Liver (tissue), 8 donors: ENCODE measurements at regions not wholly inside any gene's neighbourhood (a gene's known extent, or its start where the extent isn't known, plus 50 kb on each side); places are given as distances from the start of the nearest gene placed in this dataset.

Source experiments
- DNase-seq: peaks from one replicate; pipeline ENCODE4 v3.0.0-alpha.2; 2017; ENCODE audit warnings: low spot score
- H3K27ac ChIP-seq, 2 donors: one replicate each; pipeline ENCODE4 v1.7.0; 2013; ENCODE audit warnings: inconsistent platforms in 2 of 2, low read length in 2 of 2, control low read depth in 1 of 2, low read depth in 1 of 2, mild to moderate bottlenecking in 1 of 2
- H3K27me3 ChIP-seq, 4 donors: one replicate each; pipeline versions ENCODE4 v1.6.1 to v1.7.0; 2013; ENCODE audit warnings: low read length in 3 of 4, inconsistent platforms in 1 of 4, mild to moderate bottlenecking in 1 of 4, moderate library complexity in 1 of 4; ENCODE audit not compliant: control insufficient read depth in 4 of 4, insufficient read depth in 4 of 4
- H3K36me3 ChIP-seq, 4 donors: one replicate each; pipeline versions ENCODE4 v1.6.1 to v1.7.0; 2013; ENCODE audit warnings: low read length in 3 of 4, mild to moderate bottlenecking in 3 of 4, low read depth in 1 of 4, moderate library complexity in 1 of 4; ENCODE audit not compliant: control insufficient read depth in 4 of 4, insufficient read depth in 3 of 4
- H3K4me1 ChIP-seq, 4 donors: one replicate each; pipeline versions ENCODE4 v1.6.1 to v1.7.0; 2013; ENCODE audit warnings: low read length in 3 of 4, mild to moderate bottlenecking in 3 of 4, moderate library complexity in 1 of 4; ENCODE audit not compliant: control insufficient read depth in 4 of 4, insufficient read depth in 4 of 4
- H3K4me3 ChIP-seq, 3 donors: one replicate each; pipeline versions ENCODE4 v1.6.1 to v1.7.0; 2013; ENCODE audit warnings: low read length in 3 of 3, control low read depth in 1 of 3, low read depth in 1 of 3, mild to moderate bottlenecking in 1 of 3
- H3K9ac ChIP-seq, 2 donors: one replicate each; pipeline ENCODE4 v1.7.0; 2013; ENCODE audit warnings: low read length in 2 of 2, mild to moderate bottlenecking in 2 of 2, moderate library complexity in 2 of 2, control low read depth in 1 of 2, low read depth in 1 of 2
- H3K9me3 ChIP-seq, 4 donors: one replicate each; pipeline versions ENCODE4 v1.6.1 to v1.7.0; 2013; ENCODE audit warnings: low read length in 3 of 4; ENCODE audit not compliant: control insufficient read depth in 4 of 4
- EGR1 ChIP-seq, 2 donors: IDR thresholded peaks; 2 replicates each; pipeline ENCODE4 v1.6.1; 2016 to 2018; ENCODE audit warnings: antibody characterized with exemption in 2 of 2, low read depth in 2 of 2
- FOXA1 ChIP-seq: IDR thresholded peaks from 2 replicates; pipeline ENCODE4 v1.6.1; 2016; ENCODE audit warnings: antibody characterized with exemption
- FOXA2 ChIP-seq: IDR thresholded peaks from 2 replicates; pipeline ENCODE4 v1.6.1; 2016; ENCODE audit warnings: antibody characterized with exemption
- GABPA ChIP-seq, 2 donors: IDR thresholded peaks in 1 of 2; conservative IDR thresholded peaks in 1 of 2; 2 replicates each; pipeline ENCODE4 v1.6.1; 2016; ENCODE audit warnings: antibody characterized with exemption in 2 of 2, mild to moderate bottlenecking in 1 of 2, moderate library complexity in 1 of 2
- HNF4G ChIP-seq: IDR thresholded peaks from 2 replicates; pipeline ENCODE4 v1.6.1; 2016; ENCODE audit warnings: antibody characterized with exemption
- JUND ChIP-seq, 2 donors: IDR thresholded peaks; 2 replicates each; pipeline ENCODE4 v1.6.1; 2016; ENCODE audit warnings: antibody characterized with exemption in 2 of 2
- NR2F2 ChIP-seq: IDR thresholded peaks from 2 replicates; pipeline ENCODE4 v1.6.1; 2016; ENCODE audit warnings: antibody characterized with exemption
- RAD21 ChIP-seq, 2 donors: IDR thresholded peaks; 2 replicates each; pipeline ENCODE4 v1.6.1; 2016; ENCODE audit warnings: antibody characterized with exemption in 2 of 2, mild to moderate bottlenecking in 2 of 2
- RXRA ChIP-seq, 2 donors: IDR thresholded peaks; 2 replicates each; pipeline ENCODE4 v1.6.1; 2017 to 2018; ENCODE audit warnings: antibody characterized with exemption in 2 of 2, mild to moderate bottlenecking in 1 of 2
- SP1 ChIP-seq: IDR thresholded peaks from 2 replicates; pipeline ENCODE4 v1.6.1; 2018; ENCODE audit warnings: antibody characterized with exemption, mild to moderate bottlenecking
- WGBS: extraction: QIAGEN DNeasy Blood & Tissue Kit; methylation state at CpG from one replicate; pipeline ENCODE4 v1.1.7; 2013; 5-methylcytosine and 5-hydroxymethylcytosine counted together
- TF ChIP-seq, protein P1 (sequence below): IDR thresholded peaks from 2 replicates; pipeline ENCODE4 v1.6.1; 2016; ENCODE audit warnings: antibody characterized with exemption
- TF ChIP-seq, protein P2 (sequence below): fragments of 150-350 bp; IDR thresholded peaks from 2 replicates; pipeline ENCODE4 v1.5.1; 2017; ENCODE audit warnings: improper control_type of control experiment, low read depth, low read length; ENCODE audit not compliant: missing input control
- TF ChIP-seq, protein P3 (sequence below): IDR thresholded peaks from 2 replicates; pipeline ENCODE4 v1.6.1; 2016; ENCODE audit warnings: antibody characterized with exemption
- TF ChIP-seq, protein P4 (sequence below): IDR thresholded peaks from 2 replicates; pipeline ENCODE4 v1.6.1; 2016; ENCODE audit warnings: antibody characterized with exemption
- TF ChIP-seq, protein P5 (sequence below): IDR thresholded peaks from 2 replicates; pipeline ENCODE4 v1.6.1; 2016; ENCODE audit warnings: antibody characterized with exemption, mild to moderate bottlenecking
- donor health status: healthy.
- donor health status: healthy.
- donor health status: healthy.
- donor health status: healthy.
- donor health status: healthy.

DNA sequence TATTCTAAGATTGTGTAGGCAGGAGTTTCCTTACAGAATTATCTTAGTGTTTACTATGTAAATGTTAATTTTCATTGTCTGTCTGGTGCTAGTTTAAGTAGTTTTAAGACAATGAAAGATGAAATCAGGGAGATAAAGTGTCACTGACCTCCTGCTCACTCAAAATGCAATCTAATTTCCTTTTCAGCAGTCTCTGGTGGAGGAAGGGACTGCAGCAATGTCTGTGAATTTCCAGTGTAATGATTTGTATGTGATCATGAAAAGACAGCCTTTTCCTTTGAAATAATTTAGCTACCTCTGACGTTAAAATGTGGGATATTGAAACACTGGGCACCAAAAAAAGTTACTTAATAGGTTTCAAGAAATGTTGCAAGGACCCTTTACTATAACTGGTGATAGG lies 779.7 kb upstream of the FLRT2 start:
- H3K27ac ChIP-seq: no peak overlapping the region
- no peaks in the 10 kb centered on the region for H3K4me1 ChIP-seq
- H3K27me3 ChIP-seq: no peaks in the 10 kb centered on the region
- no peak overlapping the region for H3K9ac ChIP-seq
- no peak for TF ChIP-seq EGR1 (IDR thresholded peaks at IDR 0.05; ENCODE audit: low read depth in 2 of 2)
- TF ChIP-seq, protein P1, sequence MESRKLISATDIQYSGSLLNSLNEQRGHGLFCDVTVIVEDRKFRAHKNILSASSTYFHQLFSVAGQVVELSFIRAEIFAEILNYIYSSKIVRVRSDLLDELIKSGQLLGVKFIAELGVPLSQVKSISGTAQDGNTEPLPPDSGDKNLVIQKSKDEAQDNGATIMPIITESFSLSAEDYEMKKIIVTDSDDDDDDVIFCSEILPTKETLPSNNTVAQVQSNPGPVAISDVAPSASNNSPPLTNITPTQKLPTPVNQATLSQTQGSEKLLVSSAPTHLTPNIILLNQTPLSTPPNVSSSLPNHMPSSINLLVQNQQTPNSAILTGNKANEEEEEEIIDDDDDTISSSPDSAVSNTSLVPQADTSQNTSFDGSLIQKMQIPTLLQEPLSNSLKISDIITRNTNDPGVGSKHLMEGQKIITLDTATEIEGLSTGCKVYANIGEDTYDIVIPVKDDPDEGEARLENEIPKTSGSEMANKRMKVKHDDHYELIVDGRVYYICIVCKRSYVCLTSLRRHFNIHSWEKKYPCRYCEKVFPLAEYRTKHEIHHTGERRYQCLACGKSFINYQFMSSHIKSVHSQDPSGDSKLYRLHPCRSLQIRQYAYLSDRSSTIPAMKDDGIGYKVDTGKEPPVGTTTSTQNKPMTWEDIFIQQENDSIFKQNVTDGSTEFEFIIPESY: no peak
- TF ChIP-seq JUND (IDR thresholded peaks at IDR 0.05): no peak
- no peak for TF ChIP-seq HNF4G
- TF ChIP-seq FOXA2: no peak
- TF ChIP-seq, protein P2, sequence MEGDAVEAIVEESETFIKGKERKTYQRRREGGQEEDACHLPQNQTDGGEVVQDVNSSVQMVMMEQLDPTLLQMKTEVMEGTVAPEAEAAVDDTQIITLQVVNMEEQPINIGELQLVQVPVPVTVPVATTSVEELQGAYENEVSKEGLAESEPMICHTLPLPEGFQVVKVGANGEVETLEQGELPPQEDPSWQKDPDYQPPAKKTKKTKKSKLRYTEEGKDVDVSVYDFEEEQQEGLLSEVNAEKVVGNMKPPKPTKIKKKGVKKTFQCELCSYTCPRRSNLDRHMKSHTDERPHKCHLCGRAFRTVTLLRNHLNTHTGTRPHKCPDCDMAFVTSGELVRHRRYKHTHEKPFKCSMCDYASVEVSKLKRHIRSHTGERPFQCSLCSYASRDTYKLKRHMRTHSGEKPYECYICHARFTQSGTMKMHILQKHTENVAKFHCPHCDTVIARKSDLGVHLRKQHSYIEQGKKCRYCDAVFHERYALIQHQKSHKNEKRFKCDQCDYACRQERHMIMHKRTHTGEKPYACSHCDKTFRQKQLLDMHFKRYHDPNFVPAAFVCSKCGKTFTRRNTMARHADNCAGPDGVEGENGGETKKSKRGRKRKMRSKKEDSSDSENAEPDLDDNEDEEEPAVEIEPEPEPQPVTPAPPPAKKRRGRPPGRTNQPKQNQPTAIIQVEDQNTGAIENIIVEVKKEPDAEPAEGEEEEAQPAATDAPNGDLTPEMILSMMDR: no peak
- TF ChIP-seq, protein P3, sequence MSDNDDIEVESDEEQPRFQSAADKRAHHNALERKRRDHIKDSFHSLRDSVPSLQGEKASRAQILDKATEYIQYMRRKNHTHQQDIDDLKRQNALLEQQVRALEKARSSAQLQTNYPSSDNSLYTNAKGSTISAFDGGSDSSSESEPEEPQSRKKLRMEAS: no peak
- TF ChIP-seq FOXA1: no peak
- TF ChIP-seq, protein P4, sequence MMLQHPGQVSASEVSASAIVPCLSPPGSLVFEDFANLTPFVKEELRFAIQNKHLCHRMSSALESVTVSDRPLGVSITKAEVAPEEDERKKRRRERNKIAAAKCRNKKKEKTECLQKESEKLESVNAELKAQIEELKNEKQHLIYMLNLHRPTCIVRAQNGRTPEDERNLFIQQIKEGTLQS: no peak
- TF ChIP-seq SP1: no peak
- no peak for TF ChIP-seq GABPA (IDR thresholded peaks at IDR 0.05 in 1 of 2, conservative IDR thresholded peaks at IDR 0.05 in 1 of 2)
- no peak for TF ChIP-seq NR2F2
- no peaks in the 10 kb centered on the region for H3K36me3 ChIP-seq
- DNase-seq: no peak
- H3K4me3 ChIP-seq: no peak overlapping the region
- 11% methylated on average over 1 of the region's 1 CpG for WGBS
- H3K9me3 ChIP-seq: no peaks in the 10 kb centered on the region

DNA sequence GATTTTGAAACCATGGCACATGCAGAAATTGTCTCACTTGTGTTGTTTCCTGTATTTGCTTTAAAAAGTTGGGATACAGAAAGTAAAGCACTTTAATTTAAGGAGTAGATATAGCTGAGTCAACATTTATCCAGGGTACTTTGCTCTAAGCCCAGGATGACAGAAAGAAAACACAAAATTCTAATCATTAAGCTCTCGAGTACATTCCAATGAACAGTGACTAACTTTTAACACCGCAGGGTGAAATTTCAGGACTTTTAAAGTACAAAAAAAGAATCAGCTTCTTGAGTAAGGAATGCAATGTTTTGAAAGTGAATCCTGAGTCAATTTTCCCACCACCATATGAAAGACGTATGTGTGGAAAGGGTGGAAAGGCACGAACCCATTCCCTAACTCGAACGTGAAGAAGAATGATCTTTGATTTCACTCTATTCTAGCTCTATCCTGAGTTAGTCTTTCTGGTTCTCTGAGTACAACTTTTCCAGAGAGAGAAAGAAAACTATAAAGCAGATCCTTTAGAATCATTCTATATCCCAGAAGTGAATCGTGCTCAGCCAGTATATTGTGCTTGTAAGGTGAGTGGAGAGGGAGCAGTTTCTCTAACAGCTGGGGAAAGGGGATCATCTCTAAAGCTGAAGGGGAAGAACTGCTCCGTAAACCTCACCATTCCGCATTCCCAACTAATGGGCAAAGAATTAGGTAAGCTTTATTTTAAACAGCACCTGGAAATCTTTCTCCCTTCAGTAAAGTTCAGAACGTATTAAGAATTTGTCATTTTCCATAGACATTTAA lies 779.0 kb upstream of the FLRT2 start:
- no peak overlapping the region for H3K4me3 ChIP-seq
- H3K36me3 ChIP-seq: no peaks in the 10 kb centered on the region
- 35% methylated on average over 10 of the region's 10 CpGs for whole genome bisulfite sequencing
- no peak for DNase-seq
- TF ChIP-seq, protein P5, sequence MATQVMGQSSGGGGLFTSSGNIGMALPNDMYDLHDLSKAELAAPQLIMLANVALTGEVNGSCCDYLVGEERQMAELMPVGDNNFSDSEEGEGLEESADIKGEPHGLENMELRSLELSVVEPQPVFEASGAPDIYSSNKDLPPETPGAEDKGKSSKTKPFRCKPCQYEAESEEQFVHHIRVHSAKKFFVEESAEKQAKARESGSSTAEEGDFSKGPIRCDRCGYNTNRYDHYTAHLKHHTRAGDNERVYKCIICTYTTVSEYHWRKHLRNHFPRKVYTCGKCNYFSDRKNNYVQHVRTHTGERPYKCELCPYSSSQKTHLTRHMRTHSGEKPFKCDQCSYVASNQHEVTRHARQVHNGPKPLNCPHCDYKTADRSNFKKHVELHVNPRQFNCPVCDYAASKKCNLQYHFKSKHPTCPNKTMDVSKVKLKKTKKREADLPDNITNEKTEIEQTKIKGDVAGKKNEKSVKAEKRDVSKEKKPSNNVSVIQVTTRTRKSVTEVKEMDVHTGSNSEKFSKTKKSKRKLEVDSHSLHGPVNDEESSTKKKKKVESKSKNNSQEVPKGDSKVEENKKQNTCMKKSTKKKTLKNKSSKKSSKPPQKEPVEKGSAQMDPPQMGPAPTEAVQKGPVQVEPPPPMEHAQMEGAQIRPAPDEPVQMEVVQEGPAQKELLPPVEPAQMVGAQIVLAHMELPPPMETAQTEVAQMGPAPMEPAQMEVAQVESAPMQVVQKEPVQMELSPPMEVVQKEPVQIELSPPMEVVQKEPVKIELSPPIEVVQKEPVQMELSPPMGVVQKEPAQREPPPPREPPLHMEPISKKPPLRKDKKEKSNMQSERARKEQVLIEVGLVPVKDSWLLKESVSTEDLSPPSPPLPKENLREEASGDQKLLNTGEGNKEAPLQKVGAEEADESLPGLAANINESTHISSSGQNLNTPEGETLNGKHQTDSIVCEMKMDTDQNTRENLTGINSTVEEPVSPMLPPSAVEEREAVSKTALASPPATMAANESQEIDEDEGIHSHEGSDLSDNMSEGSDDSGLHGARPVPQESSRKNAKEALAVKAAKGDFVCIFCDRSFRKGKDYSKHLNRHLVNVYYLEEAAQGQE: no peak
- TF ChIP-seq, protein P1: no peak
- no peak for TF ChIP-seq RAD21 (IDR thresholded peaks at IDR 0.05)
- no peak for TF ChIP-seq RXRA (IDR thresholded peaks at IDR 0.05)
- no peak for TF ChIP-seq JUND (IDR thresholded peaks at IDR 0.05)
- no peak for TF ChIP-seq FOXA2
- TF ChIP-seq, protein P3: no peak
- no peak overlapping the region for H3K27ac ChIP-seq
- H3K4me1 ChIP-seq: no peaks in the 10 kb centered on the region
- H3K9me3 ChIP-seq: no peaks in the 10 kb centered on the region
- H3K9ac ChIP-seq: no peak overlapping the region
- no peaks in the 10 kb centered on the region for H3K27me3 ChIP-seq
